H1 (cell line): ENCODE measurements at regions not wholly inside any gene's neighbourhood (a gene's known extent, or its start where the extent isn't known, plus 50 kb on each side); places are given as distances from the start of the nearest gene placed in this dataset.
A peak's percentile ranks its signal among the peaks of the same experiment; 100 is the strongest.

Source experiments
- CTCF ChIA-PET: fragments of 300-600 bp; sonication (Branson Sonifier 250); formaldehyde crosslinking; loops from one replicate; lab custom pipeline; 2021; ENCODE audit not compliant: partially characterized antibody; lab: Charles Lee
- POLR2A ChIA-PET: fragments of 300-600 bp; sonication (Branson Sonifier 250); formaldehyde crosslinking; loops from one replicate; lab custom pipeline; 2021; ENCODE audit warnings: inconsistent platforms; ENCODE audit not compliant: partially characterized antibody; lab: Charles Lee
- DNase-seq, 2 experiments: peaks; one replicate each; pipeline versions ENCODE4 v3.0.0 to v3.0.0-alpha.2; 2010 to 2022; ENCODE audit warnings: low spot score in 2 of 2, low read depth in 1 of 2, mixed read lengths in 1 of 2
- FAIRE-seq: peaks from 2 replicates; lab custom pipeline; 2011; peaks lifted over from hg19 to GRCh38; lab: Jason Lieb, UNC
- H2AFZ ChIP-seq: 2 replicates; pipeline ENCODE4 v1.8.1; 2012; ENCODE audit warnings: low read length, inconsistent platforms
- H2AK5ac ChIP-seq: 2 replicates; pipeline ENCODE4 v1.6.1; 2013; ENCODE audit warnings: low read depth, low read length
- H2BK120ac ChIP-seq: replicated peaks from 2 replicates; pipeline ENCODE3; 2013; ENCODE audit warnings: low read depth, low read length, inconsistent platforms
- H2BK12ac ChIP-seq: 2 replicates; pipeline ENCODE4 v1.6.1; 2013; ENCODE audit warnings: low read depth, low read length
- H2BK15ac ChIP-seq: 2 replicates; pipeline ENCODE4 v1.6.1; 2013; ENCODE audit warnings: low read length
- H2BK20ac ChIP-seq: 2 replicates; pipeline ENCODE4 v1.6.1; 2013; ENCODE audit warnings: low read length
- H2BK5ac ChIP-seq: 2 replicates; pipeline ENCODE4 v1.6.1; 2013; ENCODE audit warnings: low read depth, low read length
- H3K14ac ChIP-seq: 2 replicates; pipeline ENCODE4 v1.6.1; 2013; ENCODE audit warnings: inconsistent platforms; ENCODE audit not compliant: insufficient read length
- H3K18ac ChIP-seq: 2 replicates; pipeline ENCODE4 v1.6.1; 2013; ENCODE audit warnings: low read length; ENCODE audit errors: extremely low read depth
- H3K23ac ChIP-seq: 2 replicates; pipeline ENCODE4 v1.6.1; 2013; ENCODE audit warnings: inconsistent platforms; ENCODE audit not compliant: insufficient read length
- H3K23me2 ChIP-seq: 2 replicates; pipeline ENCODE4 v1.6.1; 2013; ENCODE audit warnings: low read depth, low read length
- H3K27ac ChIP-seq: 2 replicates; pipeline ENCODE4 v1.6.1; 2011; ENCODE audit warnings: low read depth, low read length, inconsistent platforms
- H3K27me3 ChIP-seq, 4 experiments: replicated peaks in 1 of 4; 1 replicate in 1 of 4; 2 replicates in 3 of 4; pipeline versions ENCODE4 v1.6.1 to v1.8.1; 2011 to 2013; ENCODE audit warnings: low read length in 3 of 4, mild to moderate bottlenecking in 3 of 4, inconsistent platforms in 2 of 4, mixed read lengths in 2 of 4, moderate library complexity in 1 of 4; ENCODE audit not compliant: control insufficient read depth in 3 of 4, insufficient read depth in 3 of 4; ENCODE audit errors: extremely low read depth in 1 of 4
- H3K36me3 ChIP-seq, 4 experiments: 2 replicates each; pipeline versions ENCODE4 v1.6.1 to v1.8.1; 2011 to 2013; ENCODE audit warnings: mild to moderate bottlenecking in 4 of 4, low read length in 3 of 4, moderate library complexity in 2 of 4, control low read depth in 1 of 4, inconsistent platforms in 1 of 4; ENCODE audit not compliant: insufficient read depth in 4 of 4, control insufficient read depth in 2 of 4
- H3K4ac ChIP-seq: replicated peaks from 2 replicates; pipeline ENCODE3; 2013; ENCODE audit warnings: low read length, low read depth, mixed read lengths, inconsistent platforms; ENCODE audit not compliant: insufficient read length
- H3K4me1 ChIP-seq, 4 experiments: replicated peaks in 1 of 4; 1 replicate in 1 of 4; 2 replicates in 3 of 4; pipeline versions ENCODE4 v1.6.1 to v1.8.1; 2011 to 2013; ENCODE audit warnings: low read length in 3 of 4, inconsistent platforms in 2 of 4, mixed read lengths in 1 of 4; ENCODE audit not compliant: insufficient read depth in 4 of 4, control insufficient read depth in 3 of 4
- H3K4me2 ChIP-seq, 2 experiments: 2 replicates each; pipeline versions ENCODE4 v1.6.1 to v1.8.1; 2011 to 2013; ENCODE audit warnings: low read depth in 2 of 2, low read length in 2 of 2, control low read depth in 1 of 2, inconsistent platforms in 1 of 2, mild to moderate bottlenecking in 1 of 2; ENCODE audit not compliant: insufficient read depth in 1 of 2
- H3K4me3 ChIP-seq, 4 experiments: fragments of 200-600, 300-600 bp in 1 of 4; sonication (generic), shearing (Covaris generic), sonication (Bioruptor Twin) in 1 of 4; 2 replicates each; pipeline versions ENCODE4 v1.5.1 to v1.8.1; 2011 to 2016; ENCODE audit warnings: low read length in 4 of 4, low read depth in 3 of 4, control low read depth in 2 of 4, inconsistent platforms in 2 of 4, mild to moderate bottlenecking in 2 of 4, mixed read lengths in 1 of 4, moderate library complexity in 1 of 4; ENCODE audit not compliant: insufficient read depth in 2 of 4; ENCODE audit errors: extremely low read depth in 1 of 4
- H3K56ac ChIP-seq: replicated peaks from 2 replicates; pipeline ENCODE3; 2013; ENCODE audit warnings: low read depth, mild to moderate bottlenecking, mixed read lengths, low read length, inconsistent platforms; ENCODE audit not compliant: insufficient read length
- H3K79me1 ChIP-seq: 2 replicates; pipeline ENCODE4 v1.6.1; 2013; ENCODE audit warnings: low read depth, low read length, control low read depth
- H3K79me2 ChIP-seq, 2 experiments: 2 replicates each; pipeline versions ENCODE4 v1.6.1 to v1.8.1; 2012 to 2013; ENCODE audit warnings: low read length in 2 of 2, mild to moderate bottlenecking in 2 of 2, inconsistent platforms in 1 of 2; ENCODE audit not compliant: insufficient read depth in 2 of 2, control insufficient read depth in 1 of 2
- H3K9ac ChIP-seq, 4 experiments: replicated peaks in 1 of 4; 1 replicate in 1 of 4; 2 replicates in 3 of 4; pipeline versions ENCODE4 v1.6.1 to v1.8.1; 2011 to 2013; ENCODE audit warnings: low read depth in 3 of 4, low read length in 3 of 4, control low read depth in 2 of 4, mild to moderate bottlenecking in 2 of 4, moderate library complexity in 2 of 4, inconsistent platforms in 1 of 4; ENCODE audit errors: extremely low read depth in 1 of 4
- H3K9me3 ChIP-seq, 2 experiments: 2 replicates each; pipeline versions ENCODE4 v1.6.1 to v1.8.1; 2012 to 2013; ENCODE audit warnings: mild to moderate bottlenecking in 2 of 2, moderate library complexity in 2 of 2, control low read depth in 1 of 2, inconsistent platforms in 1 of 2, low read depth in 1 of 2, low read length in 1 of 2, mixed read lengths in 1 of 2; ENCODE audit not compliant: insufficient read depth in 2 of 2
- H4K20me1 ChIP-seq, 2 experiments: replicated peaks in 1 of 2; 2 replicates each; pipeline versions ENCODE3 to v1.8.1; 2011 to 2013; ENCODE audit warnings: inconsistent platforms in 2 of 2, low read length in 2 of 2, mild to moderate bottlenecking in 1 of 2; ENCODE audit not compliant: insufficient read depth in 2 of 2, control insufficient read depth in 1 of 2
- H4K5ac ChIP-seq: 2 replicates; pipeline ENCODE4 v1.6.1; 2013; ENCODE audit warnings: low read length, low read depth, mixed read lengths, inconsistent platforms; ENCODE audit not compliant: insufficient read length
- H4K8ac ChIP-seq: 2 replicates; pipeline ENCODE4 v1.8.0; 2013; ENCODE audit warnings: mild to moderate bottlenecking, moderate library complexity, low read length, inconsistent platforms; ENCODE audit not compliant: insufficient read depth; ENCODE audit errors: extremely low read depth
- H4K91ac ChIP-seq: replicated peaks from 2 replicates; pipeline ENCODE3; 2013; ENCODE audit warnings: low read length, mixed read lengths, inconsistent platforms; ENCODE audit not compliant: insufficient read length
- BACH1 ChIP-seq: IDR thresholded peaks from 2 replicates; pipeline ENCODE4 v1.6.1; 2012; ENCODE audit warnings: low read length, improper control_type of control experiment
- BRCA1 ChIP-seq: IDR thresholded peaks from 2 replicates; pipeline ENCODE4 v1.6.1; 2012; ENCODE audit warnings: low read depth, low read length, improper control_type of control experiment
- CTCF ChIP-seq, 3 experiments: IDR thresholded peaks; 1 replicate in 2 of 3; 2 replicates in 1 of 3; pipeline versions ENCODE4 v1.5.1 to v1.6.1; 2011; ENCODE audit warnings: low read length in 3 of 3, mild to moderate bottlenecking in 3 of 3, inconsistent platforms in 2 of 3, low read depth in 1 of 3, moderate library complexity in 1 of 3; ENCODE audit not compliant: insufficient read depth in 1 of 3; ENCODE audit errors: control extremely low read depth in 1 of 3
- EGR1 ChIP-seq: IDR thresholded peaks from 2 replicates; pipeline ENCODE4 v1.6.1; 2011; ENCODE audit warnings: low read depth, low read length, borderline replicate concordance
- KDM4A ChIP-seq: IDR thresholded peaks from one replicate; pipeline ENCODE4 v1.7.1; 2012; ENCODE audit warnings: low read depth, mild to moderate bottlenecking, moderate library complexity, low read length, inconsistent platforms; ENCODE audit not compliant: severe bottlenecking
- MAFK ChIP-seq: IDR thresholded peaks from 2 replicates; pipeline ENCODE4 v1.6.1; 2012; ENCODE audit warnings: low read depth, mild to moderate bottlenecking, improper control_type of control experiment, low read length
- RBBP5 ChIP-seq: IDR thresholded peaks from 2 replicates; pipeline ENCODE4 v1.7.1; 2012; ENCODE audit warnings: low read depth, mild to moderate bottlenecking, inconsistent platforms, low read length, moderate library complexity, borderline replicate concordance
- SIN3A ChIP-seq, 2 experiments: IDR thresholded peaks in 1 of 2; conservative IDR thresholded peaks in 1 of 2; 2 replicates each; pipeline ENCODE4 v1.6.1; 2011 to 2012; ENCODE audit warnings: low read length in 2 of 2, improper control_type of control experiment in 1 of 2, low read depth in 1 of 2, mild to moderate bottlenecking in 1 of 2
- SRF ChIP-seq: IDR thresholded peaks from 2 replicates; pipeline ENCODE4 v1.6.1; 2011; ENCODE audit warnings: mild to moderate bottlenecking, low read depth, low read length, moderate library complexity
- SUZ12 ChIP-seq: fragments of 200-600 bp; sonication (generic); IDR thresholded peaks from 2 replicates; pipeline ENCODE4 v1.6.1; 2012; ENCODE audit warnings: mild to moderate bottlenecking, inconsistent platforms, low read length, moderate library complexity, mixed read lengths
- TCF12 ChIP-seq: IDR thresholded peaks from 2 replicates; pipeline ENCODE4 v1.6.1; 2011; ENCODE audit warnings: low read depth, mild to moderate bottlenecking, low read length
- WGBS, 2 experiments: shearing (Covaris generic) in 1 of 2; methylation state at CpG; one replicate each; pipeline versions ENCODE4 v1.1.6 to v1.1.7; 2013 to 2015; ENCODE audit warnings: low lambda C conversion rate in 2 of 2, mixed read lengths in 2 of 2, inconsistent platforms in 1 of 2, low coverage in 1 of 2, missing lambda C conversion rate in 1 of 2; ENCODE audit not compliant: insufficient replicate concordance in 2 of 2, insufficient coverage in 1 of 2, insufficient read length in 1 of 2; ENCODE audit errors: extremely low coverage in 1 of 2, missing lambda C conversion rate in 1 of 2; 5-methylcytosine and 5-hydroxymethylcytosine counted together

GRCh38 chr10:84966708-84967441, 638.5 kb downstream of the CCSER2 start:
- H2AFZ ChIP-seq, result no peak overlapping the region; the same call in 1 of the 2 replicates
- CTCF ChIA-PET, result interaction anchor here (0.6 to 1.4 kb wide), 12 partner anchors 8 to 620 kb away, joined by 3 to 6 read pairs (median 3); no protein-coding TSS in a partner anchor
- no peak for DNase-seq
- no peak for TF ChIP-seq SIN3A (conservative IDR thresholded peaks at IDR 0.05 in 1 of 2, IDR thresholded peaks at IDR 0.05 in 1 of 2; ENCODE audit: low read depth in 1 of 2, low read length in 2 of 2)
- TF ChIP-seq SUZ12, result no peak
- no peak for TF ChIP-seq SRF
- TF ChIP-seq TCF12, result no peak
- TF ChIP-seq CTCF (IDR thresholded peaks at IDR 0.05; ENCODE audit: control extremely low read depth in 1 of 3, insufficient read depth in 1 of 3, low read depth in 1 of 3, low read length in 3 of 3), result peak in 2 of 3 experiments; percentile 14 to 34; a peak in 2 of 4 replicates
- TF ChIP-seq RBBP5, result no peak
- no peak for TF ChIP-seq MAFK
- no peak for TF ChIP-seq EGR1
- TF ChIP-seq BACH1, result no peak
- no peak for TF ChIP-seq KDM4A
- TF ChIP-seq BRCA1, result no peak

More at GRCh38 chr10:84966708-84967441, 638.5 kb downstream of the CCSER2 start:
- H3K23me2 ChIP-seq, result no peaks in the 10 kb centered on the region
- no peaks in the 10 kb centered on the region for H3K4me1 ChIP-seq
- no peaks in the 10 kb centered on the region for H3K79me2 ChIP-seq
- H3K18ac ChIP-seq, result no peak overlapping the region
- no peak overlapping the region for H2BK12ac ChIP-seq
- POLR2A ChIA-PET, result no interaction called here
- WGBS, 2 experiments, result 74% methylated on average over 6 of the region's 6 CpGs; no CpG with 5 or more reads in 1 of the 2 experiments
- no peaks in the 10 kb centered on the region for H3K36me3 ChIP-seq
- H4K8ac ChIP-seq, result no peak overlapping the region
- peaks cover 1 to 3% of the 10 kb centered on the region in 2 experiments; a peak in 2 of 4 replicates for H3K9me3 ChIP-seq
- no peak overlapping the region for H3K9ac ChIP-seq
- no peak overlapping the region for H3K4me2 ChIP-seq
- no peak overlapping the region for H2BK20ac ChIP-seq
- H4K20me1 ChIP-seq, result no peaks in the 10 kb centered on the region
- no peak overlapping the region for H4K91ac ChIP-seq
- no peak overlapping the region for H3K27ac ChIP-seq
- H3K27me3 ChIP-seq, result no peaks in the 10 kb centered on the region
- H2AK5ac ChIP-seq, result no peak overlapping the region
- H2BK15ac ChIP-seq, result no peak overlapping the region
- H3K4ac ChIP-seq, result no peak overlapping the region
- no peak overlapping the region for H3K56ac ChIP-seq
- H4K5ac ChIP-seq, result no peak overlapping the region
- H3K4me3 ChIP-seq, result no peak overlapping the region
- H2BK5ac ChIP-seq, result no peak overlapping the region
- no peaks in the 10 kb centered on the region for H3K79me1 ChIP-seq
- FAIRE-seq, result peak; percentile 36
- no peak overlapping the region for H3K23ac ChIP-seq
- no peak overlapping the region for H2BK120ac ChIP-seq
- H3K14ac ChIP-seq, result no peak overlapping the region
